Esophagus squamous epithelium (tissue), 5 donors: ENCODE measurements at regions not wholly inside any gene's neighbourhood (a gene's known extent, or its start where the extent isn't known, plus 50 kb on each side); places are given as distances from the start of the nearest gene placed in this dataset.

ENCODE experiments used
- DNase-seq: peaks from one replicate; lab custom pipeline; 2025; lab: John Stamatoyannopoulos, UW
- H3K27ac ChIP-seq, 4 donors: fragments of 200-600 bp; sonication (generic); one replicate each; pipeline ENCODE4 v1.5.1; 2016 to 2019; ENCODE audit warnings: mild to moderate bottlenecking in 1 of 4
- H3K27me3 ChIP-seq, 4 donors: fragments of 200-600 bp; sonication (generic); 1 replicate in 3 of 4; 2 replicates in 1 of 4; pipeline versions ENCODE4 v1.5.1 to v1.6.0; 2017 to 2021; ENCODE audit warnings: antibody characterized with exemption in 1 of 4
- H3K36me3 ChIP-seq, 3 donors: fragments of 200-600 bp; sonication (generic); one replicate each; pipeline ENCODE4 v1.5.1; 2016 to 2019
- H3K4me1 ChIP-seq, 3 donors: fragments of 200-600 bp; sonication (generic); one replicate each; pipeline ENCODE4 v1.5.1; 2017 to 2019
- H3K4me3 ChIP-seq, 4 donors: fragments of 200-600 bp; sonication (generic); 1 replicate in 3 of 4; 2 replicates in 1 of 4; pipeline ENCODE4 v1.5.1; 2016 to 2019; ENCODE audit warnings: mild to moderate bottlenecking in 2 of 4, moderate library complexity in 1 of 4
- H3K9me3 ChIP-seq, 3 donors: fragments of 200-600 bp; sonication (generic); one replicate each; pipeline ENCODE4 v1.5.1; 2016 to 2019
- CTCF ChIP-seq, 6 experiments: fragments of 450-650 bp in 4 of 6; fragments of 200-600 bp in 2 of 6; sonication (generic) in 2 of 6; IDR thresholded peaks; one replicate each; pipeline ENCODE4 v1.5.1; 2016 to 2019; ENCODE audit warnings: antibody characterized with exemption in 6 of 6, mild to moderate bottlenecking in 4 of 6, moderate library complexity in 4 of 6
- POLR2A ChIP-seq, 4 donors: fragments of 450-650 bp; IDR thresholded peaks; one replicate each; pipeline ENCODE4 v1.6.1; 2017; ENCODE audit warnings: antibody characterized with exemption in 4 of 4, mild to moderate bottlenecking in 4 of 4, moderate library complexity in 3 of 4
- WGBS, 2 donors: methylation state at CpG; one replicate each; pipeline ENCODE4 v1.1.5; 2018; 5-methylcytosine and 5-hydroxymethylcytosine counted together
- intact Hi-C: fragments of 100-400 bp; cut with DNase I; formaldehyde crosslinking; loops from one replicate; pipeline ENCODE4 v1.15.0; 2022
- donor health status: DM: yes; HTN: yes; CAD: no.

GRCh38 chr5:97842687-97843086, 659.6 kb upstream of the RIOK2 start:
- H3K27me3 ChIP-seq: no peaks in the 10 kb centered on the region
- DNase-seq: no peak
- no peak for TF ChIP-seq POLR2A (IDR thresholded peaks at IDR 0.05)
- no peak for TF ChIP-seq CTCF (IDR thresholded peaks at IDR 0.05)
- H3K27ac ChIP-seq: no peak overlapping the region
- no peak overlapping the region for H3K4me3 ChIP-seq
- H3K36me3 ChIP-seq: no peaks in the 10 kb centered on the region
- H3K4me1 ChIP-seq: peaks cover 0 to 16% (median 5%) of the 10 kb centered on the region in 3 donors
- H3K9me3 ChIP-seq: no peaks in the 10 kb centered on the region
- intact Hi-C loops: no loop called here
- WGBS, 2 donors: 86 to 91% methylated on average over 1 of the region's 1 CpG

GRCh38 chr5:97844797-97845196, 661.8 kb upstream of the RIOK2 start:
- no peak for DNase-seq
- intact Hi-C loops: no loop called here
- H3K27me3 ChIP-seq: no peaks in the 10 kb centered on the region
- WGBS, 2 donors: 66 to 88% methylated on average over 1 to 2 of the region's 4 CpGs
- no peak overlapping the region for H3K27ac ChIP-seq
- no peaks in the 10 kb centered on the region for H3K36me3 ChIP-seq
- no peaks in the 10 kb centered on the region for H3K9me3 ChIP-seq
- TF ChIP-seq CTCF (IDR thresholded peaks at IDR 0.05) (no peak), POLR2A (IDR thresholded peaks at IDR 0.05) (no peak)
- no peak overlapping the region for H3K4me3 ChIP-seq
- H3K4me1 ChIP-seq: no peaks in the 10 kb centered on the region

- TF ChIP-seq CTCF (IDR thresholded peaks at IDR 0.05) (no peak), POLR2A (IDR thresholded peaks at IDR 0.05) (no peak)
- H3K36me3 ChIP-seq: no peaks in the 10 kb centered on the region
- no peaks in the 10 kb centered on the region for H3K27me3 ChIP-seq
- no peak overlapping the region for H3K27ac ChIP-seq
- no peak for DNase-seq
- H3K4me3 ChIP-seq: no peak overlapping the region
- H3K4me1 ChIP-seq: no peaks in the 10 kb centered on the region
- intact Hi-C loops: no loop called here
- H3K9me3 ChIP-seq: no peaks in the 10 kb centered on the region
Observed at GRCh38 chr5:97846643-97847042, 663.6 kb upstream of the RIOK2 start.

- H3K9me3 ChIP-seq: no peaks in the 10 kb centered on the region
- no peak overlapping the region for H3K4me3 ChIP-seq
- WGBS, 2 donors: 77 to 86% methylated on average over 2 of the region's 2 CpGs
- intact Hi-C loops: no loop called here
- DNase-seq: no peak
- H3K4me1 ChIP-seq: no peaks in the 10 kb centered on the region
- no peaks in the 10 kb centered on the region for H3K36me3 ChIP-seq
- no peak for TF ChIP-seq CTCF (IDR thresholded peaks at IDR 0.05)
- no peak for TF ChIP-seq POLR2A (IDR thresholded peaks at IDR 0.05)
- H3K27me3 ChIP-seq: no peaks in the 10 kb centered on the region
- no peak overlapping the region for H3K27ac ChIP-seq
Observed at GRCh38 chr5:97847920-97848631, 665.0 kb upstream of the RIOK2 start.

GRCh38 chr5:97851036-97851435, 668.0 kb upstream of the RIOK2 start:
- Histone ChIP-seq H3K27ac (no peak overlapping the region), H3K9me3 (no peaks in the 10 kb centered on the region), H3K36me3 (no peaks in the 10 kb centered on the region), H3K27me3 (no peaks in the 10 kb centered on the region), H3K4me3 (no peak overlapping the region), H3K4me1 (no peaks in the 10 kb centered on the region)
- 57 to 64% methylated on average over 1 of the region's 1 CpG for WGBS, 2 donors
- DNase-seq: no peak
- no peak for TF ChIP-seq POLR2A (IDR thresholded peaks at IDR 0.05)
- TF ChIP-seq CTCF (IDR thresholded peaks at IDR 0.05): no peak
- intact Hi-C loops: no loop called here
